BLaER1 treated with 17β-estradiol and CSF1 and Interleukin-3, amounts not matched to agents 10 nM and 100 nM (cell line): ENCODE measurements at regions not wholly inside any gene's neighbourhood (a gene's known extent, or its start where the extent isn't known, plus 50 kb on each side); places are given as distances from the start of the nearest gene placed in this dataset.

Experiments
- H3K27ac ChIP-seq, 11 experiments: shearing (Covaris generic); formaldehyde crosslinking; 2 replicates each; pipeline ENCODE4 v1.8.1; 2022
- H3K27me3 ChIP-seq, 11 experiments: shearing (Covaris generic); formaldehyde crosslinking; 2 replicates each; pipeline ENCODE4 v1.8.1; 2022
- H3K36me3 ChIP-seq, 11 experiments: shearing (Covaris generic); formaldehyde crosslinking; 2 replicates each; pipeline ENCODE4 v1.8.1; 2022
- H3K4me1 ChIP-seq, 10 experiments: shearing (Covaris generic); formaldehyde crosslinking; 2 replicates each; pipeline ENCODE4 v1.8.1; 2022
- H3K4me2 ChIP-seq, 11 experiments: shearing (Covaris generic); formaldehyde crosslinking; 2 replicates each; pipeline ENCODE4 v1.8.1; 2022
- H3K4me3 ChIP-seq, 10 experiments: shearing (Covaris generic); formaldehyde crosslinking; 2 replicates each; pipeline ENCODE4 v1.8.1; 2022
- H3K9ac ChIP-seq, 11 experiments: shearing (Covaris generic); formaldehyde crosslinking; 2 replicates each; pipeline ENCODE4 v1.8.1; 2022
- H3K9me3 ChIP-seq, 11 experiments: shearing (Covaris generic); formaldehyde crosslinking; replicated peaks in 1 of 11; 2 replicates each; pipeline ENCODE4 v1.8.1; 2022
- H4K20me1 ChIP-seq, 11 experiments: shearing (Covaris generic); formaldehyde crosslinking; 2 replicates each; pipeline ENCODE4 v1.8.1; 2022
- Cebpa-rat ChIP-seq, 11 experiments: shearing (Covaris generic); IDR thresholded peaks; 2 replicates each; pipeline ENCODE4 v1.8.1; 2022

- no peaks in the 10 kb centered on the region for H4K20me1 ChIP-seq
- no peaks in the 10 kb centered on the region for H3K36me3 ChIP-seq
- H3K4me3 ChIP-seq: no peak overlapping the region
- H3K9me3 ChIP-seq: peaks cover 0 to 38% (median 0%) of the 10 kb centered on the region in 11 experiments; a peak in 6 of 22 replicates
- TF ChIP-seq Cebpa-rat (IDR thresholded peaks at IDR 0.05): no peak
- peaks cover 0 to 27% (median 0%) of the 10 kb centered on the region in 10 experiments; a peak in 4 of 20 replicates for H3K4me1 ChIP-seq
- no peak overlapping the region for H3K27ac ChIP-seq
- no peaks in the 10 kb centered on the region for H3K27me3 ChIP-seq
- no peak overlapping the region for H3K4me2 ChIP-seq
- no peak overlapping the region for H3K9ac ChIP-seq
Measured at GRCh38 chr11:104830508-104830907, 67.8 kb downstream of the CASP12 start.

GRCh38 chr11:104830080-104830479 is 68.2 kb downstream of the CASP12 start:
- Histone ChIP-seq H3K27ac (no peak overlapping the region), H3K4me2 (no peak overlapping the region), H3K9me3 (peaks cover 0 to 34% (median 0%) of the 10 kb centered on the region in 11 experiments; a peak in 6 of 22 replicates), H3K4me3 (no peak overlapping the region), H4K20me1 (no peaks in the 10 kb centered on the region), H3K9ac (no peak overlapping the region), H3K27me3 (no peaks in the 10 kb centered on the region), H3K4me1 (peaks cover 0 to 23% (median 0%) of the 10 kb centered on the region in 10 experiments; a peak in 4 of 20 replicates), H3K36me3 (no peaks in the 10 kb centered on the region)
- no peak for TF ChIP-seq Cebpa-rat (IDR thresholded peaks at IDR 0.05)

GRCh38 chr11:104826772-104827171 is 71.5 kb downstream of the CASP12 start:
- Histone ChIP-seq H3K27me3 (no peaks in the 10 kb centered on the region), H3K27ac (no peak overlapping the region), H4K20me1 (no peaks in the 10 kb centered on the region), H3K9me3 (0 out of 22 replicates have a peak, but pooled peaks cover 0 to 7% (median 0%) of the 10 kb centered on the region in 11 experiments), H3K36me3 (no peaks in the 10 kb centered on the region), H3K9ac (no peak overlapping the region), H3K4me1 (peaks cover 0 to 22% (median 0%) of the 10 kb centered on the region in 10 experiments; a peak in 3 of 20 replicates), H3K4me3 (no peak overlapping the region), H3K4me2 (no peak overlapping the region)
- TF ChIP-seq Cebpa-rat (IDR thresholded peaks at IDR 0.05): no peak

GRCh38 chr11:104823657-104824056 is 74.6 kb downstream of the CASP12 start:
- no peak overlapping the region for H3K4me3 ChIP-seq

GRCh38 chr11:104820431-104820830 is 77.8 kb downstream of the CASP12 start:
- H3K27me3 ChIP-seq: no peaks in the 10 kb centered on the region
- no peaks in the 10 kb centered on the region for H4K20me1 ChIP-seq
- no peak overlapping the region for H3K4me3 ChIP-seq
- H3K36me3 ChIP-seq: no peaks in the 10 kb centered on the region
- peaks cover 0 to 8% (median 0%) of the 10 kb centered on the region in 10 experiments; a peak in 2 of 20 replicates for H3K4me1 ChIP-seq
- H3K4me2 ChIP-seq: no peak overlapping the region
- H3K9me3 ChIP-seq: no peaks in the 10 kb centered on the region
- H3K27ac ChIP-seq: no peak overlapping the region
- TF ChIP-seq Cebpa-rat (IDR thresholded peaks at IDR 0.05): no peak
- H3K9ac ChIP-seq: no peak overlapping the region

More at GRCh38 chr11:104823657-104824056, 74.6 kb downstream of the CASP12 start:
- TF ChIP-seq Cebpa-rat (IDR thresholded peaks at IDR 0.05): no peak
- no peak overlapping the region for H3K27ac ChIP-seq
- no peaks in the 10 kb centered on the region for H3K9me3 ChIP-seq
- no peaks in the 10 kb centered on the region for H4K20me1 ChIP-seq
- no peaks in the 10 kb centered on the region for H3K27me3 ChIP-seq
- H3K4me1 ChIP-seq: peaks cover 0 to 15% (median 0%) of the 10 kb centered on the region in 10 experiments; a peak in 3 of 20 replicates
- no peak overlapping the region for H3K9ac ChIP-seq
- no peak overlapping the region for H3K4me2 ChIP-seq
- no peaks in the 10 kb centered on the region for H3K36me3 ChIP-seq

- H3K4me1 ChIP-seq: peaks cover 0 to 8% (median 0%) of the 10 kb centered on the region in 10 experiments; a peak in 2 of 20 replicates
- no peak overlapping the region for H3K4me2 ChIP-seq
- H3K36me3 ChIP-seq: no peaks in the 10 kb centered on the region
- no peaks in the 10 kb centered on the region for H3K9me3 ChIP-seq
- H3K27me3 ChIP-seq: no peaks in the 10 kb centered on the region
- no peak overlapping the region for H3K27ac ChIP-seq
- H4K20me1 ChIP-seq: no peaks in the 10 kb centered on the region
- TF ChIP-seq Cebpa-rat (IDR thresholded peaks at IDR 0.05): no peak
- H3K4me3 ChIP-seq: no peak overlapping the region
- H3K9ac ChIP-seq: no peak overlapping the region
Measured at GRCh38 chr11:104819603-104820002, 78.7 kb downstream of the CASP12 start.

GRCh38 chr11:104819107-104819506 is 79.2 kb downstream of the CASP12 start:
- H3K9ac ChIP-seq: no peak overlapping the region
- no peaks in the 10 kb centered on the region for H3K36me3 ChIP-seq
- no peaks in the 10 kb centered on the region for H4K20me1 ChIP-seq
- TF ChIP-seq Cebpa-rat (IDR thresholded peaks at IDR 0.05): no peak
- no peak overlapping the region for H3K4me3 ChIP-seq
- no peak overlapping the region for H3K4me2 ChIP-seq
- peaks cover 0 to 6% (median 0%) of the 10 kb centered on the region in 10 experiments; a peak in 2 of 20 replicates for H3K4me1 ChIP-seq
- no peak overlapping the region for H3K27ac ChIP-seq
- H3K9me3 ChIP-seq: no peaks in the 10 kb centered on the region
- H3K27me3 ChIP-seq: no peaks in the 10 kb centered on the region

GRCh38 chr11:104817973-104818372 is 80.3 kb downstream of the CASP12 start:
- Histone ChIP-seq H4K20me1 (no peaks in the 10 kb centered on the region), H3K9ac (no peak overlapping the region), H3K27me3 (no peaks in the 10 kb centered on the region), H3K27ac (no peak overlapping the region), H3K4me1 (no peaks in the 10 kb centered on the region), H3K36me3 (no peaks in the 10 kb centered on the region), H3K4me2 (no peak overlapping the region), H3K9me3 (no peaks in the 10 kb centered on the region), H3K4me3 (no peak overlapping the region)
- no peak for TF ChIP-seq Cebpa-rat (IDR thresholded peaks at IDR 0.05)

- Histone ChIP-seq H3K9ac (no peak overlapping the region), H3K27me3 (no peaks in the 10 kb centered on the region), H3K4me2 (no peak overlapping the region), H3K9me3 (no peaks in the 10 kb centered on the region), H3K27ac (no peak overlapping the region), H3K4me3 (no peak overlapping the region), H3K4me1 (no peaks in the 10 kb centered on the region), H4K20me1 (no peaks in the 10 kb centered on the region), H3K36me3 (no peaks in the 10 kb centered on the region)
- TF ChIP-seq Cebpa-rat (IDR thresholded peaks at IDR 0.05): no peak
Measured at GRCh38 chr11:104813532-104813931, 84.7 kb downstream of the CASP12 start.

GRCh38 chr11:104812103-104812788 is 86.0 kb downstream of the CASP12 start:
- no peak overlapping the region for H3K4me3 ChIP-seq
- H3K4me2 ChIP-seq: no peak overlapping the region
- no peak overlapping the region for H3K9ac ChIP-seq
- no peak overlapping the region for H3K27ac ChIP-seq
- TF ChIP-seq Cebpa-rat (IDR thresholded peaks at IDR 0.05): no peak
- H4K20me1 ChIP-seq: no peaks in the 10 kb centered on the region
- H3K36me3 ChIP-seq: no peaks in the 10 kb centered on the region
- H3K4me1 ChIP-seq: no peaks in the 10 kb centered on the region
- H3K27me3 ChIP-seq: no peaks in the 10 kb centered on the region
- no peaks in the 10 kb centered on the region for H3K9me3 ChIP-seq
